GM12878 (cell line): ENCODE measurements at regions not wholly inside any gene's neighbourhood (a gene's known extent, or its start where the extent isn't known, plus 50 kb on each side); places are given as distances from the start of the nearest gene placed in this dataset.

Source experiments
- ATAC-seq: fragments of 200-7000 bp; cut with Tn5 transposase; 3 replicates; pipeline ENCODE4 v1.9.1; 2020; ENCODE audit warnings: mild to moderate bottlenecking, moderate library complexity
- BruUV-seq: library from RNA; stranded (reverse); fragments of 400-500 nt; replicated peaks from 2 replicates; lab custom pipeline; 2021; lab: Mats Ljungman, UMichigan
- CTCF ChIA-PET: fragments of 300-600 bp; sonication (Branson Sonifier 250); formaldehyde crosslinking; extraction: SDS; loops from one replicate; lab custom pipeline; 2021; ENCODE audit warnings: inconsistent platforms; lab: Yijun Ruan, JAX
- POLR2A ChIA-PET: fragments of 350-600 bp; formaldehyde crosslinking; extraction: SDS; loops from one replicate; lab custom pipeline; 2021; ENCODE audit warnings: inconsistent platforms; lab: Charles Lee
- RAD21 ChIA-PET: fragments of 300-600 bp; sonication (Branson Sonifier 250); formaldehyde crosslinking; loops from one replicate; lab custom pipeline; 2023; ENCODE audit warnings: antibody characterized with exemption; ENCODE audit not compliant: unreplicated experiment; lab: Charles Lee
- SMC1A ChIA-PET: fragments of 300-600 bp; sonication (Branson Sonifier 250); formaldehyde crosslinking; loops from one replicate; lab custom pipeline; 2023; ENCODE audit not compliant: unreplicated experiment, uncharacterized antibody; lab: Charles Lee
- DNase-seq: peaks from one replicate; pipeline ENCODE4 v3.0.0-alpha.2; 2011; ENCODE audit warnings: low read depth, low spot score
- FAIRE-seq: peaks from 3 replicates; lab custom pipeline; 2011; peaks lifted over from hg19 to GRCh38; lab: Jason Lieb, UNC
- H2AFZ ChIP-seq: 2 replicates; pipeline ENCODE4 v1.6.0; 2011; ENCODE audit warnings: low read depth, low read length, control low read depth; ENCODE audit not compliant: control insufficient read depth
- H3K27ac ChIP-seq: 2 replicates; pipeline ENCODE4 v1.5.1; 2011; ENCODE audit warnings: control low read depth; ENCODE audit not compliant: control insufficient read depth, insufficient read depth
- H3K27me3 ChIP-seq, 2 experiments: replicated peaks in 1 of 2; 2 replicates each; pipeline versions ENCODE4 v1.6.0 to v1.6.1; 2011; ENCODE audit warnings: low read length in 1 of 2; ENCODE audit not compliant: control insufficient read depth in 2 of 2, insufficient read depth in 2 of 2
- H3K36me3 ChIP-seq, 2 experiments: 2 replicates each; pipeline ENCODE4 v1.5.1; 2011; ENCODE audit warnings: low read length in 1 of 2; ENCODE audit not compliant: control insufficient read depth in 2 of 2, insufficient read depth in 2 of 2
- H3K4me1 ChIP-seq: 2 replicates; pipeline ENCODE4 v1.6.1; 2011; ENCODE audit warnings: mild to moderate bottlenecking, low read length, moderate library complexity, mixed read lengths; ENCODE audit not compliant: control insufficient read depth, insufficient read depth
- H3K4me2 ChIP-seq: 2 replicates; pipeline ENCODE4 v1.6.0; 2011; ENCODE audit warnings: control low read depth; ENCODE audit not compliant: control insufficient read depth, insufficient read depth
- H3K4me3 ChIP-seq: fragments of 200-600 bp; sonication (generic); 2 replicates; pipeline ENCODE4 v1.5.1; 2016
- H3K79me2 ChIP-seq: 2 replicates; pipeline ENCODE4 v1.6.0; 2011; ENCODE audit warnings: low read length; ENCODE audit not compliant: control insufficient read depth, insufficient read depth
- H3K9ac ChIP-seq: 2 replicates; pipeline ENCODE4 v1.8.0; 2011; ENCODE audit warnings: low read length, control low read depth, mixed read lengths; ENCODE audit not compliant: control insufficient read depth, insufficient read depth
- H3K9me3 ChIP-seq: replicated peaks from 3 replicates; pipeline ENCODE4 v1.5.1; 2011; ENCODE audit warnings: mild to moderate bottlenecking, low read length; ENCODE audit not compliant: control insufficient read depth, insufficient read depth
- H4K20me1 ChIP-seq: 2 replicates; pipeline ENCODE4 v1.6.0; 2011; ENCODE audit not compliant: control insufficient read depth, insufficient read depth
- ATF7 ChIP-seq: fragments of 450-650 bp; IDR thresholded peaks from 2 replicates; pipeline ENCODE4 v1.6.1; 2016; ENCODE audit warnings: low read depth, mild to moderate bottlenecking
- BHLHE40 ChIP-seq, 2 experiments: fragments of 450-650 bp in 1 of 2; IDR thresholded peaks; 2 replicates each; pipeline ENCODE4 v1.6.1; 2011 to 2017; ENCODE audit warnings: low read depth in 2 of 2, borderline replicate concordance in 1 of 2, improper control_type of control experiment in 1 of 2, low read length in 1 of 2, mild to moderate bottlenecking in 1 of 2
- CBFB ChIP-seq: IDR thresholded peaks from 2 replicates; pipeline ENCODE4 v1.6.1; 2016; ENCODE audit warnings: antibody characterized with exemption, low read depth
- CBX5 ChIP-seq: sonication (generic); IDR thresholded peaks from 2 replicates; pipeline ENCODE4 v1.6.1; 2016; ENCODE audit warnings: low read depth, moderate library complexity, mild to moderate bottlenecking, inconsistent platforms
- EED ChIP-seq: sonication (generic); IDR thresholded peaks from 2 replicates; pipeline ENCODE4 v1.6.1; 2016; ENCODE audit warnings: antibody characterized with exemption, low read depth
- NFIC ChIP-seq: IDR thresholded peaks from 2 replicates; pipeline ENCODE4 v1.6.1; 2012; ENCODE audit warnings: low read depth, mild to moderate bottlenecking, inconsistent platforms, low read length, moderate library complexity
- NR2C1 ChIP-seq: fragments of 450-650 bp; IDR thresholded peaks from 2 replicates; pipeline ENCODE4 v1.6.1; 2017; ENCODE audit warnings: antibody characterized with exemption, mild to moderate bottlenecking, moderate library complexity
- PAX8 ChIP-seq: fragments of 450-650 bp; IDR thresholded peaks from 2 replicates; pipeline ENCODE4 v1.6.1; 2017; ENCODE audit warnings: mild to moderate bottlenecking, moderate library complexity
- PML ChIP-seq: IDR thresholded peaks from 2 replicates; pipeline ENCODE4 v1.6.1; 2012; ENCODE audit warnings: low read length, inconsistent platforms
- POLR2A ChIP-seq: IDR thresholded peaks from 2 replicates; pipeline ENCODE4 v1.6.1; 2011; ENCODE audit warnings: low read depth, mild to moderate bottlenecking, low read length
- POU2F2 ChIP-seq: IDR thresholded peaks from 3 replicates; pipeline ENCODE4 v1.6.1; 2011; ENCODE audit warnings: low read depth, mild to moderate bottlenecking, low read length, borderline replicate concordance
- SMARCA5 ChIP-seq: fragments of 450-650 bp; IDR thresholded peaks from 2 replicates; pipeline ENCODE4 v1.6.1; 2017; ENCODE audit warnings: mild to moderate bottlenecking
- STAT3 ChIP-seq: IDR thresholded peaks from 2 replicates; pipeline ENCODE4 v1.6.1; 2011; ENCODE audit warnings: low read depth, low read length, improper control_type of control experiment
- TCF12 ChIP-seq: IDR thresholded peaks from 2 replicates; pipeline ENCODE4 v1.6.1; 2011; ENCODE audit warnings: low read depth, mild to moderate bottlenecking, low read length
- ZNF384 ChIP-seq: IDR thresholded peaks from 2 replicates; pipeline ENCODE4 v1.6.1; 2012; ENCODE audit warnings: low read depth, mild to moderate bottlenecking, low read length, improper control_type of control experiment, borderline replicate concordance
- WGBS: methylation state at CpG from one replicate; pipeline ENCODE4 v1.1.6; 2016; ENCODE audit warnings: low lambda C conversion rate; ENCODE audit not compliant: insufficient replicate concordance, insufficient coverage; ENCODE audit errors: missing lambda C conversion rate; 5-methylcytosine and 5-hydroxymethylcytosine counted together
- in situ Hi-C: fragments of 300-500 bp; cut with MboI; formaldehyde crosslinking; loops from 9 replicates; pipeline ENCODE4 v1.14.3; 2018; ENCODE audit warnings: mixed read lengths
- intact Hi-C: fragments of 100-400 bp; cut with micrococcal nuclease; formaldehyde crosslinking; loops from one replicate; pipeline ENCODE4 v1.14.2; 2022; ENCODE audit not compliant: unreplicated experiment
- TF ChIP-seq, protein P1 (sequence below): fragments of 450-650 bp; IDR thresholded peaks from 2 replicates; pipeline ENCODE4 v1.6.1; 2017; ENCODE audit warnings: mild to moderate bottlenecking, moderate library complexity
- TF ChIP-seq, protein P2 (sequence below): fragments of 450-650 bp; IDR thresholded peaks from 2 replicates; pipeline ENCODE4 v1.6.1; 2017; ENCODE audit warnings: antibody characterized with exemption, mild to moderate bottlenecking, moderate library complexity

DNA sequence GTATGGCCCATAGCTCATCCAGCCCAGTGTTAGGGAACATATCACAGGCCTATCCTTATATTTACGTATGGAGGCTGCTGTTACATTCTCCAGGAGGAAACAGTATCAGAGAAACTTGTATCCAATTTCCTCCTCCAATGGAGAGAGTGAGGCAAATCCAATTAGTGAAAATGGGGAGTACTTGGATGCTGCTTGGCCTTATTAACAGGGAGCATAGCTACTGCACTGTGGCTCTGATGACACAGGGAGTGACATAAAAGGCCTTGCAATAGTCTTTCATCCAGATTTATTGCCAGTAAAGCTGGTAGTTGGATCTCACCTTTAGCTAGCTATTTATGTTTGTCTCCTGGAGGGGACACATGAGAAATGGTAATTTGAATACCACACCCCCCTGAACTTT, 313.2 kb upstream of the MTPN start:
- no peaks in the 10 kb centered on the region for H3K36me3 ChIP-seq
- BruUV-seq, result no TSS peak
- H3K9me3 ChIP-seq, result no peaks in the 10 kb centered on the region
- ChIA-PET POLR2A (no interaction called here), CTCF (interaction anchor here (0.9 kb wide), 1 partner anchor 116 kb away, joined by 3 read pairs; no protein-coding TSS in a partner anchor), RAD21 (no interaction called here), SMC1A (interaction anchor here (0.9 to 1.5 kb wide), 3 partner anchors 32 to 175 kb away, joined by 3 read pairs; no protein-coding TSS in a partner anchor)
- no peak overlapping the region for H3K4me3 ChIP-seq
- no peak for ATAC-seq
- H4K20me1 ChIP-seq, result no peaks in the 10 kb centered on the region
- in situ Hi-C loops, result no loop called here
- DNase-seq, result no peak
- H3K27me3 ChIP-seq, result no peaks in the 10 kb centered on the region
- no peak overlapping the region for H3K4me2 ChIP-seq
- H3K79me2 ChIP-seq, result no peaks in the 10 kb centered on the region
- TF ChIP-seq NFIC (no peak), CBX5 (no peak), NR2C1 (no peak), PAX8 (no peak), CBFB (no peak), SMARCA5 (no peak), PML (no peak), ZNF384 (no peak), BHLHE40 (IDR thresholded peaks at IDR 0.05; ENCODE audit: borderline replicate concordance in 1 of 2, low read depth in 2 of 2, low read length in 1 of 2) (no peak), POLR2A (no peak), ATF7 (no peak), POU2F2 (no peak), EED (no peak), STAT3 (no peak), TCF12 (no peak)
- TF ChIP-seq, protein P1, sequence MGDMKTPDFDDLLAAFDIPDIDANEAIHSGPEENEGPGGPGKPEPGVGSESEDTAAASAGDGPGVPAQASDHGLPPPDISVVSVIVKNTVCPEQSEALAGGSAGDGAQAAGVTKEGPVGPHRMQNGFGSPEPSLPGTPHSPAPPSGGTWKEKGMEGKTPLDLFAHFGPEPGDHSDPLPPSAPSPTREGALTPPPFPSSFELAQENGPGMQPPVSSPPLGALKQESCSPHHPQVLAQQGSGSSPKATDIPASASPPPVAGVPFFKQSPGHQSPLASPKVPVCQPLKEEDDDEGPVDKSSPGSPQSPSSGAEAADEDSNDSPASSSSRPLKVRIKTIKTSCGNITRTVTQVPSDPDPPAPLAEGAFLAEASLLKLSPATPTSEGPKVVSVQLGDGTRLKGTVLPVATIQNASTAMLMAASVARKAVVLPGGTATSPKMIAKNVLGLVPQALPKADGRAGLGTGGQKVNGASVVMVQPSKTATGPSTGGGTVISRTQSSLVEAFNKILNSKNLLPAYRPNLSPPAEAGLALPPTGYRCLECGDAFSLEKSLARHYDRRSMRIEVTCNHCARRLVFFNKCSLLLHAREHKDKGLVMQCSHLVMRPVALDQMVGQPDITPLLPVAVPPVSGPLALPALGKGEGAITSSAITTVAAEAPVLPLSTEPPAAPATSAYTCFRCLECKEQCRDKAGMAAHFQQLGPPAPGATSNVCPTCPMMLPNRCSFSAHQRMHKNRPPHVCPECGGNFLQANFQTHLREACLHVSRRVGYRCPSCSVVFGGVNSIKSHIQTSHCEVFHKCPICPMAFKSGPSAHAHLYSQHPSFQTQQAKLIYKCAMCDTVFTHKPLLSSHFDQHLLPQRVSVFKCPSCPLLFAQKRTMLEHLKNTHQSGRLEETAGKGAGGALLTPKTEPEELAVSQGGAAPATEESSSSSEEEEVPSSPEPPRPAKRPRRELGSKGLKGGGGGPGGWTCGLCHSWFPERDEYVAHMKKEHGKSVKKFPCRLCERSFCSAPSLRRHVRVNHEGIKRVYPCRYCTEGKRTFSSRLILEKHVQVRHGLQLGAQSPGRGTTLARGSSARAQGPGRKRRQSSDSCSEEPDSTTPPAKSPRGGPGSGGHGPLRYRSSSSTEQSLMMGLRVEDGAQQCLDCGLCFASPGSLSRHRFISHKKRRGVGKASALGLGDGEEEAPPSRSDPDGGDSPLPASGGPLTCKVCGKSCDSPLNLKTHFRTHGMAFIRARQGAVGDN, result no peak
- TF ChIP-seq, protein P2, sequence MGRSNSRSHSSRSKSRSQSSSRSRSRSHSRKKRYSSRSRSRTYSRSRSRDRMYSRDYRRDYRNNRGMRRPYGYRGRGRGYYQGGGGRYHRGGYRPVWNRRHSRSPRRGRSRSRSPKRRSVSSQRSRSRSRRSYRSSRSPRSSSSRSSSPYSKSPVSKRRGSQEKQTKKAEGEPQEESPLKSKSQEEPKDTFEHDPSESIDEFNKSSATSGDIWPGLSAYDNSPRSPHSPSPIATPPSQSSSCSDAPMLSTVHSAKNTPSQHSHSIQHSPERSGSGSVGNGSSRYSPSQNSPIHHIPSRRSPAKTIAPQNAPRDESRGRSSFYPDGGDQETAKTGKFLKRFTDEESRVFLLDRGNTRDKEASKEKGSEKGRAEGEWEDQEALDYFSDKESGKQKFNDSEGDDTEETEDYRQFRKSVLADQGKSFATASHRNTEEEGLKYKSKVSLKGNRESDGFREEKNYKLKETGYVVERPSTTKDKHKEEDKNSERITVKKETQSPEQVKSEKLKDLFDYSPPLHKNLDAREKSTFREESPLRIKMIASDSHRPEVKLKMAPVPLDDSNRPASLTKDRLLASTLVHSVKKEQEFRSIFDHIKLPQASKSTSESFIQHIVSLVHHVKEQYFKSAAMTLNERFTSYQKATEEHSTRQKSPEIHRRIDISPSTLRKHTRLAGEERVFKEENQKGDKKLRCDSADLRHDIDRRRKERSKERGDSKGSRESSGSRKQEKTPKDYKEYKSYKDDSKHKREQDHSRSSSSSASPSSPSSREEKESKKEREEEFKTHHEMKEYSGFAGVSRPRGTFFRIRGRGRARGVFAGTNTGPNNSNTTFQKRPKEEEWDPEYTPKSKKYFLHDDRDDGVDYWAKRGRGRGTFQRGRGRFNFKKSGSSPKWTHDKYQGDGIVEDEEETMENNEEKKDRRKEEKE, result no peak
- no peak overlapping the region for H2AFZ ChIP-seq
- no peak for FAIRE-seq
- H3K27ac ChIP-seq, result no peak overlapping the region
- no peaks in the 10 kb centered on the region for H3K4me1 ChIP-seq
- no peak overlapping the region for H3K9ac ChIP-seq
- WGBS, result 0% methylated on average over 1 of the region's 1 CpG
- intact Hi-C loops, result loop anchor here (10.0 kb wide), 1 partner anchor 394 kb away; no protein-coding TSS in a partner anchor
